Mesodermal cell (in vitro differentiated cells): ENCODE measurements at regions not wholly inside any gene's neighbourhood (a gene's known extent, or its start where the extent isn't known, plus 50 kb on each side); places are given as distances from the start of the nearest gene placed in this dataset.

ENCODE experiments used
- H3K27ac ChIP-seq: 2 replicates; pipeline ENCODE4 v1.7.0; 2013; ENCODE audit warnings: mild to moderate bottlenecking, low read depth, low read length, moderate library complexity; ENCODE audit not compliant: severe bottlenecking
- H3K36me3 ChIP-seq: 2 replicates; pipeline ENCODE4 v1.7.1; 2013; ENCODE audit warnings: mild to moderate bottlenecking, low read length, moderate library complexity; ENCODE audit not compliant: control insufficient read depth, insufficient read depth
- H3K4me1 ChIP-seq: one replicate; pipeline ENCODE4 v1.7.1; 2013; ENCODE audit warnings: mild to moderate bottlenecking, low read length; ENCODE audit not compliant: insufficient read depth, control insufficient read depth, poor library complexity, severe bottlenecking
- H3K4me3 ChIP-seq: 2 replicates; pipeline ENCODE4 v1.7.0; 2013; ENCODE audit warnings: low read length, control low read depth, mild to moderate bottlenecking; ENCODE audit not compliant: insufficient read depth, poor library complexity, severe bottlenecking; ENCODE audit errors: extremely low read depth
- H3K9me3 ChIP-seq: 2 replicates; pipeline ENCODE4 v1.7.1; 2013; ENCODE audit warnings: mild to moderate bottlenecking, low read length, moderate library complexity; ENCODE audit not compliant: control insufficient read depth
- WGBS, 2 experiments: methylation state at CpG; one replicate each; pipeline ENCODE4 v1.1.5; 2013; ENCODE audit warnings: missing lambda C conversion rate in 2 of 2; ENCODE audit not compliant: insufficient coverage in 2 of 2; 5-methylcytosine and 5-hydroxymethylcytosine counted together

DNA sequence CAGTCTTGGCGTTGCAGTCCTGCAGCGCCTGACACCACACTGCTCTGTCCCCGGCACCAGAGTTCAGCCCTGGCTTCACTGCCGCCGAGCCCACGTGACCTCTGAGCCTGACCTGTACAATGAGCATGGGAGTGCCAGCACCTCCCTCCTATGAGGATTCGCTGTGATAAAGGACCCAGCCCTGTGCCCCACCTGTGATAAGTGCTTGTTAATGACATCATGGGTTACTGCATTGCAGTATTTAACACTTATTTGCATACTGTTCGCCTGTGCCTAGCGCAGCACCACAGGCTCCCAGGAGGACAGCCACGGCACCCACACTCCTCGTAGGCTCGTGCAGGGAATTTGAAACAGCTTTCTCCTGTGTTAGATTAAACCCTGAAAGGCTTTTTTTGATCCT is 118.2 kb upstream of the GSC start:
- H3K4me3 ChIP-seq, result no peak overlapping the region
- H3K27ac ChIP-seq, result no peak overlapping the region

DNA sequence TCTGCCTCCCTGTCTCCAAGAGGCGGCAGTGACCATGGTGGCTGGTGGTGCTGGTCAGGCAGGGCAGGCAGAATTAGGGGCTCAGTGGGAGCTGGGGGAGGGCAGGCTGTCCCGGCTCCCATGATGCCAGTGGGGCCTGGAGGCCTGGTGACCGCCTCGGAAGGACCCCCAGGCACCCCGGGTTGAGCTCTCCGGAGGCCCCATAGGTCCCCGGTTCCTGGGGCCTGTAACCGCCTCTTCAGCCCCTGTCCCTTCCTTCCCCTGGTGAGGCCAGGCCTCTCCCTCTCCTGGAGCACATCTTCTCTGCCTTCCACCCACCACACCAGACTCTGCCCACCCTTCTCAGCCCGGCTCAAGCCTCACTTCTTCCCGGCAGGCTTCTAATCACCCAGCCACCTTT is 117.7 kb upstream of the GSC start:
- 87 to 89% methylated on average over 8 to 10 of the region's 10 CpGs for WGBS, 2 experiments

More for the DNA sequence above, 118.2 kb upstream of the GSC start:
- 89 to 91% methylated on average over 11 of the region's 12 CpGs for WGBS, 2 experiments
- H3K36me3 ChIP-seq, result no peaks in the 10 kb centered on the region
- H3K4me1 ChIP-seq, result no peaks in the 10 kb centered on the region
- no peaks in the 10 kb centered on the region for H3K9me3 ChIP-seq

GRCh38 chr14:94886931-94887330 is 117.0 kb upstream of the GSC start:
- Histone ChIP-seq H3K4me1 (no peaks in the 10 kb centered on the region), H3K36me3 (no peaks in the 10 kb centered on the region), H3K27ac (no peak overlapping the region), H3K4me3 (no peak overlapping the region), H3K9me3 (no peaks in the 10 kb centered on the region)
- WGBS, 2 experiments, result 88 to 90% methylated on average over 5 of the region's 7 CpGs

More for the DNA sequence above, 117.7 kb upstream of the GSC start:
- H3K36me3 ChIP-seq, result no peaks in the 10 kb centered on the region
- no peak overlapping the region for H3K4me3 ChIP-seq
- H3K4me1 ChIP-seq, result no peaks in the 10 kb centered on the region
- no peak overlapping the region for H3K27ac ChIP-seq
- no peaks in the 10 kb centered on the region for H3K9me3 ChIP-seq

DNA sequence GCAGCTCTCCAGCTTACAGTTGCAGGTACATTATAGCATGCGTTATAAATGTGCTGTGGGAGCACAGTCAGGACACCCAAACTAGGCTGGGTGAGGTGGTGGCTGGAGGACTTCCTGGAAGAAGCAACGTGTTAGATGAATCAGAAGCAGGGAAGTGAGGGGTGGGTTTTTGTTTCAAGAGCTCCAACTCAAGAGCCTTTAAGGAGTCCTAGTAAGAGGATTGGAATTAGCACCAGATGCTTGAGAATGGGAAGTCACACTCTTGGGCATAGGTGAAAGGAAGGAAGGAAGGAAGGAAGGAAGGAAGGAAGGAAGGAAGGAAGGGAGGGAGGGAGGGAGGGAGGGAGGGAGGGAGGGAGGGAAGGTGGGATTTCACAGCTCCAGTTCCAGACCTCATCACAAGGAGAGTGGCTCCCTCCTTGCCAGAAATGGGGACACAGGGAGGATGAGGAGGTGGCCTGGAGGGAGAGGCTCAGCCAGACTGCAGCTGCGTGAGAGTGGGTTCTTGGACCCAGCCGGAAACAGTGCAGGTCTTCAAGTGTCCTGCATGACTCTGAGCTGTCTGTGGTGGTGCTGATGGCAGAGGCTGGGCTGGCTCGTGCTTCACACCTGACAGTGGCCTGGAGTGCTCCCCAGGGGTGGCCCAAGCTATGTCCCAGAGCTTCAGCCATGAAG is 115.7 kb upstream of the GSC start:
- H3K4me3 ChIP-seq, result no peak overlapping the region
- no peak overlapping the region for H3K27ac ChIP-seq
- no peaks in the 10 kb centered on the region for H3K9me3 ChIP-seq
- no peaks in the 10 kb centered on the region for H3K36me3 ChIP-seq
- no peaks in the 10 kb centered on the region for H3K4me1 ChIP-seq
- WGBS, 2 experiments, result 82 to 89% methylated on average over 4 to 5 of the region's 5 CpGs

DNA sequence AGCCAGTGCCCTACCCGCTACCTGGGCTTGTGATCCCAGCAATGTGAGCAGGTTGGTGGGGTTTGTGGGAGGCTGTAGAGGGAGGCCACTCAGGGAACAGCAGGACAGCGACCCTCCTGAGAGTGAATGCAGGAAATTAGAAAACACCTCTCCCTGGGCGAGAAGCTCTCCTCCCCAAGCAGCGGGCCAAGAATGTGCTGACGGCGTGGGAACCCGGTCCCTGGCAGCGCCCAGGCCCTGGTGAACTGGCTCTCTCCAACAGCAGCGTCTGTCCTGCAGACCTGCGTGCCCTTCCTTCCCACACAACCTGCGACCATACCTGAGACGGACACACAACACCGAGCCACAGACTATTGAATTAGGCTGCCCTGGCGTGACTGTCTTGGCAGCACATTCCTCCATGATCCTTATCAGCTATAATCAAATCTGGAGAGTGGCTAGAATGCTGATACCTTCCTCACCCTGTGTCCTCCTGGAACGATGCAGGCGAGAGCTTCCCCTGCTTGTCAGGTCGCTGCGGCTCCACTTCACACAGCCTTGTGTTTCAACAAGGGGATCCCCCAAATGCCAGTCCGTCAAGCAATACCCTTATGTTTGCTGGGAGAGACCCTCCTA is 114.8 kb upstream of the GSC start:
- Histone ChIP-seq H3K27ac (no peak overlapping the region), H3K4me1 (no peaks in the 10 kb centered on the region), H3K4me3 (no peak overlapping the region), H3K9me3 (no peaks in the 10 kb centered on the region), H3K36me3 (no peaks in the 10 kb centered on the region)
- WGBS, 2 experiments, result 78 to 87% methylated on average over 18 of the region's 19 CpGs

GRCh38 chr14:94882401-94882800 is 112.5 kb upstream of the GSC start:
- Histone ChIP-seq H3K4me3 (no peak overlapping the region), H3K4me1 (no peaks in the 10 kb centered on the region), H3K27ac (no peak overlapping the region), H3K9me3 (no peaks in the 10 kb centered on the region), H3K36me3 (no peaks in the 10 kb centered on the region)
- 73 to 100% methylated on average over 1 to 2 of the region's 3 CpGs for WGBS, 2 experiments

DNA sequence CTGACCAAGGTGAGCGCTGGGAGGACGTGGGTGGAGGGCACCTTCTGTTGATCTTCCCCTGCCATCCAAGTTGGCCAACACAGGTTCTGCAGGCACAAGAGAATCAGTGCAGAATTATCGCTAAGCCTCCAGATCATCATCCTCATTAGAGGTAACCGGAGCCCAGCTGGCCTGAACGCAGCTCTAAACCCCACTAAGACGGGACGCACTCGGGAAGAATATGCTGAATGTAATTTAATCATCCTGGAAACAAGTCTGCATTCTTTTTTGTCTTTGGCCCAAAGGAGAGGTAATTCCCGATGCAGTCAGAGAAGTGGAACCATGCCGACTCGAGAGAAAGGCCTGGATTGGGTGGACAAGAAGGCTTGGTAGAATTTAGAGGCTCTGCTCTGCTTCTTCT is 111.0 kb upstream of the GSC start:
- WGBS, 2 experiments, result 92 to 95% methylated on average over 8 to 9 of the region's 11 CpGs

GRCh38 chr14:94880106-94880505 is 110.2 kb upstream of the GSC start:
- Histone ChIP-seq H3K27ac (no peak overlapping the region), H3K36me3 (no peaks in the 10 kb centered on the region), H3K9me3 (no peaks in the 10 kb centered on the region), H3K4me1 (no peaks in the 10 kb centered on the region), H3K4me3 (no peak overlapping the region)
- 94 to 97% methylated on average over 4 of the region's 5 CpGs for WGBS, 2 experiments

More for the DNA sequence above, 111.0 kb upstream of the GSC start:
- Histone ChIP-seq H3K4me3 (no peak overlapping the region), H3K9me3 (no peaks in the 10 kb centered on the region), H3K27ac (no peak overlapping the region), H3K4me1 (no peaks in the 10 kb centered on the region), H3K36me3 (no peaks in the 10 kb centered on the region)

GRCh38 chr14:94879537-94879936 is 109.6 kb upstream of the GSC start:
- Histone ChIP-seq H3K27ac (no peak overlapping the region), H3K4me3 (no peak overlapping the region), H3K36me3 (no peaks in the 10 kb centered on the region), H3K4me1 (no peaks in the 10 kb centered on the region), H3K9me3 (no peaks in the 10 kb centered on the region)
- WGBS, 2 experiments, result 77 to 82% methylated on average over 4 of the region's 5 CpGs

DNA sequence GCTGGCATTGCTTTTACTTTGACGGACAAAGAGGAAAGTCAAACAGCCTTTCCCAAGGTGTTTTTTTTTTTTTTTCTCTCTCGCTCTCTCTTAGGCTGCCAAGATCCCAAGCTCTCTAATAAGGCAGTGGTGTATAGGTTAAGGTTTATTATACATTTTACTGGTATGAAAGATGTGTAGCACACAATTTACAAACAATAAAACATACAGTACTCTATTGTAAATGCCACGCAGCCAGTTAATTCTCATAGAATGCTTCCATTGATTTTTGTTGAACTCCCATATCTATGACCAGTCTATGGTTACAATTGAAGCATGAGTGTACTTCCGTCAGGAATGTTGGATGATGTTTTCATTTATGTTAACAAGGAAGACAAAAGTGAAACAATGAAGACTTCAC is 106.4 kb upstream of the GSC start:
- no peak overlapping the region for H3K27ac ChIP-seq
- WGBS, 2 experiments, result 46% methylated on average over 2 of the region's 4 CpGs; no CpG with 5 or more reads in 1 of the 2 experiments

DNA sequence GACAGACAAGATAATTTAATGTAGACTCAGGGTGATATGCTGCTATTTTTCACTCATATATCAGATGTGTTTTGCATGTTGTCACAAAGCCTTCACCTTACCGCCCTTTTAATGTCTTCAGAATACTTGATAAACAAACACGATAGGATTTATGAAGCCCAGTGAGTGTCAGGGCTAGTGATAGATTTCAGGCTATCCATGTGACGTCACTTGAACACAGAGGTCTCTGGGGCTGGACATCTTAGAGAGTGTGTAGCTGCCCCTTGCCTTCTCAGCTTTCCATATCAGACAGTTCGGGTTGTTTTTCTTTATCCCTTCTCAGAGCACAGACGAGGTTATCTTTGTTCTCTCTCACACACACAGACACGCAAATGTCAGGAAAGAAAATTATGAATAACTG is 105.3 kb upstream of the GSC start:
- no peaks in the 10 kb centered on the region for H3K9me3 ChIP-seq
- H3K36me3 ChIP-seq, result no peaks in the 10 kb centered on the region
- H3K27ac ChIP-seq, result no peak overlapping the region
- WGBS, 2 experiments, result 90 to 91% methylated on average over 2 to 3 of the region's 6 CpGs
- H3K4me3 ChIP-seq, result no peak overlapping the region
- no peaks in the 10 kb centered on the region for H3K4me1 ChIP-seq

More for the DNA sequence above, 106.4 kb upstream of the GSC start:
- Histone ChIP-seq H3K4me1 (no peaks in the 10 kb centered on the region), H3K36me3 (no peaks in the 10 kb centered on the region), H3K9me3 (no peaks in the 10 kb centered on the region), H3K4me3 (no peak overlapping the region)
